Prostate gland (tissue), 2 donors: ENCODE measurements at regions not wholly inside any gene's neighbourhood (a gene's known extent, or its start where the extent isn't known, plus 50 kb on each side); places are given as distances from the start of the nearest gene placed in this dataset.

Source experiments
- CTCF ChIP-seq, 4 experiments: fragments of 200-600 bp in 2 of 4; fragments of 450-650 bp in 2 of 4; sonication (generic) in 2 of 4; IDR thresholded peaks; 1 replicate in 3 of 4; 2 replicates in 1 of 4; pipeline ENCODE4 v1.5.1; 2016 to 2019; ENCODE audit warnings: antibody characterized with exemption in 4 of 4, mild to moderate bottlenecking in 2 of 4, moderate library complexity in 2 of 4
- POLR2A ChIP-seq: fragments of 450-650 bp; IDR thresholded peaks from one replicate; pipeline ENCODE4 v1.6.1; 2016; ENCODE audit warnings: antibody characterized with exemption, mild to moderate bottlenecking
- POLR2AphosphoS5 ChIP-seq: sonication (generic); formaldehyde crosslinking; IDR thresholded peaks from one replicate; pipeline ENCODE4 v1.6.1; 2017; ENCODE audit warnings: antibody characterized with exemption

GRCh38 chr1:187417520-187417919, 588.8 kb downstream of the PLA2G4A start:
- TF ChIP-seq CTCF (IDR thresholded peaks at IDR 0.05) (no peak), POLR2A (no peak), POLR2AphosphoS5 (no peak)
